ENCODE measurements at regions not wholly inside any gene's neighbourhood (a gene's known extent, or its start where the extent isn't known, plus 50 kb on each side); places are given as distances from the start of the nearest gene placed in this dataset.

DNA sequence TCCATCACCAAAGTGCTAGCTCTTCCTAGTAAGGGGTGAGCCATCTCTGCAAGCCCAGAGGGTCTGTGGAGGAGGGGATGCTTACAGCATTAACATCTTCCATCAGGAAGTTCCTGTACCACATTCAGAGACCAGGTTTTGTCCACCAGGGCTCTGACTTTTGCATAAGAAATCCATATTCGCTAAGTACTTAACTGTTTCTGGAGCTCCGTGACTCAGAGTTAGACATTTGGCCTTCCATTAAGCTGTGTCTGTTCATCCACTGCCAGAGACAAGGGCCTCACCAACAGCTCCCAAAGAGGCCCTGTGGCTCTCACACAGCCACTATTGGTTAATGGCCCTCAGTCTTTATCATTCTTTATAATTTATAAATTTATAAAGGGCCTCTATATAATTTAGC is 144.6 kb downstream of the ADAMTS15 start:
- TF ChIP-seq EP300 (IDR thresholded peaks at IDR 0.05; ENCODE audit: low read depth), result no peak
- TF ChIP-seq, protein P1, sequence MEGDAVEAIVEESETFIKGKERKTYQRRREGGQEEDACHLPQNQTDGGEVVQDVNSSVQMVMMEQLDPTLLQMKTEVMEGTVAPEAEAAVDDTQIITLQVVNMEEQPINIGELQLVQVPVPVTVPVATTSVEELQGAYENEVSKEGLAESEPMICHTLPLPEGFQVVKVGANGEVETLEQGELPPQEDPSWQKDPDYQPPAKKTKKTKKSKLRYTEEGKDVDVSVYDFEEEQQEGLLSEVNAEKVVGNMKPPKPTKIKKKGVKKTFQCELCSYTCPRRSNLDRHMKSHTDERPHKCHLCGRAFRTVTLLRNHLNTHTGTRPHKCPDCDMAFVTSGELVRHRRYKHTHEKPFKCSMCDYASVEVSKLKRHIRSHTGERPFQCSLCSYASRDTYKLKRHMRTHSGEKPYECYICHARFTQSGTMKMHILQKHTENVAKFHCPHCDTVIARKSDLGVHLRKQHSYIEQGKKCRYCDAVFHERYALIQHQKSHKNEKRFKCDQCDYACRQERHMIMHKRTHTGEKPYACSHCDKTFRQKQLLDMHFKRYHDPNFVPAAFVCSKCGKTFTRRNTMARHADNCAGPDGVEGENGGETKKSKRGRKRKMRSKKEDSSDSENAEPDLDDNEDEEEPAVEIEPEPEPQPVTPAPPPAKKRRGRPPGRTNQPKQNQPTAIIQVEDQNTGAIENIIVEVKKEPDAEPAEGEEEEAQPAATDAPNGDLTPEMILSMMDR (IDR thresholded peaks at IDR 0.05), result no peak
- TF ChIP-seq POLR2AphosphoS5 (IDR thresholded peaks at IDR 0.05), result no peak

Data from transverse colon (tissue), 4 donors.